ENCODE measurements at regions not wholly inside any gene's neighbourhood (a gene's known extent, or its start where the extent isn't known, plus 50 kb on each side); places are given as distances from the start of the nearest gene placed in this dataset.

GRCh38 chr1:4599521-4599920 is 54.9 kb upstream of the AJAP1 start:
- Histone ChIP-seq H3K9ac (ENCODE audit: low read depth in 1 of 2, low read length in 2 of 2) (no peak overlapping the region), H3K4me1 (ENCODE audit: control insufficient read depth in 4 of 4, insufficient read depth in 4 of 4, low read length in 3 of 4) (no peaks in the 10 kb centered on the region), H3K4me3 (ENCODE audit: low read depth in 1 of 3, low read length in 3 of 3) (no peak overlapping the region), H3K9me3 (ENCODE audit: control insufficient read depth in 4 of 4, low read length in 3 of 4) (no peaks in the 10 kb centered on the region), H3K27ac (ENCODE audit: low read depth in 1 of 2, low read length in 2 of 2) (no peak overlapping the region), H3K36me3 (ENCODE audit: control insufficient read depth in 4 of 4, insufficient read depth in 3 of 4, low read depth in 1 of 4, low read length in 3 of 4) (no peaks in the 10 kb centered on the region), H3K27me3 (ENCODE audit: control insufficient read depth in 4 of 4, insufficient read depth in 4 of 4, low read length in 3 of 4) (peaks cover 0 to 5% (median 2%) of the 10 kb centered on the region in 4 donors)
- WGBS, result 80% methylated on average over 15 of the region's 15 CpGs
- no peak for TF ChIP-seq FOXA2 (IDR thresholded peaks at IDR 0.05)
- TF ChIP-seq RAD21 (IDR thresholded peaks at IDR 0.05), result no peak
- no peak for DNase-seq (ENCODE audit: low spot score)

- Histone ChIP-seq H3K4me1 (ENCODE audit: control insufficient read depth in 4 of 4, insufficient read depth in 4 of 4, low read length in 3 of 4) (no peaks in the 10 kb centered on the region), H3K9ac (ENCODE audit: low read depth in 1 of 2, low read length in 2 of 2) (no peak overlapping the region), H3K27me3 (ENCODE audit: control insufficient read depth in 4 of 4, insufficient read depth in 4 of 4, low read length in 3 of 4) (peaks cover 0 to 5% (median 2%) of the 10 kb centered on the region in 4 donors), H3K27ac (ENCODE audit: low read depth in 1 of 2, low read length in 2 of 2) (no peak overlapping the region), H3K4me3 (ENCODE audit: low read depth in 1 of 3, low read length in 3 of 3) (no peak overlapping the region), H3K36me3 (ENCODE audit: control insufficient read depth in 4 of 4, insufficient read depth in 3 of 4, low read depth in 1 of 4, low read length in 3 of 4) (no peaks in the 10 kb centered on the region), H3K9me3 (ENCODE audit: control insufficient read depth in 4 of 4, low read length in 3 of 4) (no peaks in the 10 kb centered on the region)
- no peak for DNase-seq (ENCODE audit: low spot score)
- 58% methylated on average over 27 of the region's 27 CpGs for WGBS
- TF ChIP-seq, protein P1, sequence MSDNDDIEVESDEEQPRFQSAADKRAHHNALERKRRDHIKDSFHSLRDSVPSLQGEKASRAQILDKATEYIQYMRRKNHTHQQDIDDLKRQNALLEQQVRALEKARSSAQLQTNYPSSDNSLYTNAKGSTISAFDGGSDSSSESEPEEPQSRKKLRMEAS (IDR thresholded peaks at IDR 0.05), result no peak
- TF ChIP-seq, protein P2, sequence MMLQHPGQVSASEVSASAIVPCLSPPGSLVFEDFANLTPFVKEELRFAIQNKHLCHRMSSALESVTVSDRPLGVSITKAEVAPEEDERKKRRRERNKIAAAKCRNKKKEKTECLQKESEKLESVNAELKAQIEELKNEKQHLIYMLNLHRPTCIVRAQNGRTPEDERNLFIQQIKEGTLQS (IDR thresholded peaks at IDR 0.05), result no peak
- TF ChIP-seq GABPA (IDR thresholded peaks at IDR 0.05 in 1 of 2, conservative IDR thresholded peaks at IDR 0.05 in 1 of 2) (no peak), RXRA (IDR thresholded peaks at IDR 0.05) (no peak), HNF4A (conservative IDR thresholded peaks at IDR 0.05) (no peak), EGR1 (IDR thresholded peaks at IDR 0.05; ENCODE audit: low read depth in 2 of 2) (no peak), YY1 (IDR thresholded peaks at IDR 0.05) (no peak), NR2F2 (IDR thresholded peaks at IDR 0.05) (no peak), REST (IDR thresholded peaks at IDR 0.05) (no peak), FOXA2 (IDR thresholded peaks at IDR 0.05) (no peak), HNF4G (IDR thresholded peaks at IDR 0.05) (no peak), RAD21 (IDR thresholded peaks at IDR 0.05) (no peak), FOXA1 (IDR thresholded peaks at IDR 0.05) (no peak)
- TF ChIP-seq, protein P3, sequence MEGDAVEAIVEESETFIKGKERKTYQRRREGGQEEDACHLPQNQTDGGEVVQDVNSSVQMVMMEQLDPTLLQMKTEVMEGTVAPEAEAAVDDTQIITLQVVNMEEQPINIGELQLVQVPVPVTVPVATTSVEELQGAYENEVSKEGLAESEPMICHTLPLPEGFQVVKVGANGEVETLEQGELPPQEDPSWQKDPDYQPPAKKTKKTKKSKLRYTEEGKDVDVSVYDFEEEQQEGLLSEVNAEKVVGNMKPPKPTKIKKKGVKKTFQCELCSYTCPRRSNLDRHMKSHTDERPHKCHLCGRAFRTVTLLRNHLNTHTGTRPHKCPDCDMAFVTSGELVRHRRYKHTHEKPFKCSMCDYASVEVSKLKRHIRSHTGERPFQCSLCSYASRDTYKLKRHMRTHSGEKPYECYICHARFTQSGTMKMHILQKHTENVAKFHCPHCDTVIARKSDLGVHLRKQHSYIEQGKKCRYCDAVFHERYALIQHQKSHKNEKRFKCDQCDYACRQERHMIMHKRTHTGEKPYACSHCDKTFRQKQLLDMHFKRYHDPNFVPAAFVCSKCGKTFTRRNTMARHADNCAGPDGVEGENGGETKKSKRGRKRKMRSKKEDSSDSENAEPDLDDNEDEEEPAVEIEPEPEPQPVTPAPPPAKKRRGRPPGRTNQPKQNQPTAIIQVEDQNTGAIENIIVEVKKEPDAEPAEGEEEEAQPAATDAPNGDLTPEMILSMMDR (IDR thresholded peaks at IDR 0.05; ENCODE audit: low read depth, low read length, missing input control), result no peak
- TF ChIP-seq, protein P4, sequence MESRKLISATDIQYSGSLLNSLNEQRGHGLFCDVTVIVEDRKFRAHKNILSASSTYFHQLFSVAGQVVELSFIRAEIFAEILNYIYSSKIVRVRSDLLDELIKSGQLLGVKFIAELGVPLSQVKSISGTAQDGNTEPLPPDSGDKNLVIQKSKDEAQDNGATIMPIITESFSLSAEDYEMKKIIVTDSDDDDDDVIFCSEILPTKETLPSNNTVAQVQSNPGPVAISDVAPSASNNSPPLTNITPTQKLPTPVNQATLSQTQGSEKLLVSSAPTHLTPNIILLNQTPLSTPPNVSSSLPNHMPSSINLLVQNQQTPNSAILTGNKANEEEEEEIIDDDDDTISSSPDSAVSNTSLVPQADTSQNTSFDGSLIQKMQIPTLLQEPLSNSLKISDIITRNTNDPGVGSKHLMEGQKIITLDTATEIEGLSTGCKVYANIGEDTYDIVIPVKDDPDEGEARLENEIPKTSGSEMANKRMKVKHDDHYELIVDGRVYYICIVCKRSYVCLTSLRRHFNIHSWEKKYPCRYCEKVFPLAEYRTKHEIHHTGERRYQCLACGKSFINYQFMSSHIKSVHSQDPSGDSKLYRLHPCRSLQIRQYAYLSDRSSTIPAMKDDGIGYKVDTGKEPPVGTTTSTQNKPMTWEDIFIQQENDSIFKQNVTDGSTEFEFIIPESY (IDR thresholded peaks at IDR 0.05), result no peak
Observed at GRCh38 chr1:4599951-4600481, 54.4 kb upstream of the AJAP1 start.
